H1 (cell line): ENCODE measurements at regions not wholly inside any gene's neighbourhood (a gene's known extent, or its start where the extent isn't known, plus 50 kb on each side); places are given as distances from the start of the nearest gene placed in this dataset.

Experiments used
- BCL11A ChIP-seq, 2 experiments: IDR thresholded peaks; one replicate each; pipeline ENCODE4 v1.6.1; 2011; ENCODE audit warnings: low read depth in 2 of 2, low read length in 2 of 2, mild to moderate bottlenecking in 2 of 2
- BRCA1 ChIP-seq: IDR thresholded peaks from 2 replicates; pipeline ENCODE4 v1.6.1; 2012; ENCODE audit warnings: low read depth, low read length, improper control_type of control experiment
- CHD7 ChIP-seq: fragments of 300-600 bp; sonication (generic); IDR thresholded peaks from 2 replicates; pipeline ENCODE4 v1.7.1; 2012; ENCODE audit warnings: low read length, moderate library complexity, mild to moderate bottlenecking, inconsistent platforms; ENCODE audit not compliant: insufficient replicate concordance
- USF2 ChIP-seq: IDR thresholded peaks from 2 replicates; pipeline ENCODE4 v1.6.1; 2011; ENCODE audit warnings: low read length, improper control_type of control experiment

GRCh38 chr2:22221006-22221405, 1097.2 kb downstream of the TDRD15 start (continued):
- TF ChIP-seq CHD7 (no peak), USF2 (no peak), BCL11A (IDR thresholded peaks at IDR 0.05; ENCODE audit: low read depth in 2 of 2, low read length in 2 of 2) (no peak), BRCA1 (no peak)
